Tibial artery (tissue), 4 donors: ENCODE measurements at regions not wholly inside any gene's neighbourhood (a gene's known extent, or its start where the extent isn't known, plus 50 kb on each side); places are given as distances from the start of the nearest gene placed in this dataset.

ENCODE experiments used
- DNase-seq, 2 donors: peaks; one replicate each; pipeline ENCODE4 v3.0.0-alpha.2; 2019
- H3K27ac ChIP-seq, 2 donors: fragments of 200-600 bp; sonication (generic) in 1 of 2; 1 replicate in 1 of 2; 2 replicates in 1 of 2; pipeline ENCODE4 v1.5.1; 2018 to 2019; ENCODE audit warnings: mild to moderate bottlenecking in 1 of 2
- H3K27me3 ChIP-seq, 2 donors: fragments of 200-600 bp; sonication (generic) in 1 of 2; one replicate each; pipeline versions ENCODE4 v1.5.1 to v1.6.0; 2016 to 2019
- H3K36me3 ChIP-seq, 3 donors: fragments of 200-600 bp; sonication (generic) in 2 of 3; one replicate each; pipeline ENCODE4 v1.5.1; 2016 to 2019; ENCODE audit warnings: mild to moderate bottlenecking in 2 of 3
- H3K4me1 ChIP-seq, 4 donors: fragments of 200-600 bp; sonication (generic) in 2 of 4; 1 replicate in 3 of 4; 2 replicates in 1 of 4; pipeline ENCODE4 v1.5.1; 2016 to 2019
- H3K4me3 ChIP-seq, 2 donors: fragments of 200-600 bp; sonication (generic) in 1 of 2; 1 replicate in 1 of 2; 2 replicates in 1 of 2; pipeline ENCODE4 v1.5.1; 2018 to 2019; ENCODE audit warnings: mild to moderate bottlenecking in 2 of 2
- H3K9me3 ChIP-seq, 3 donors: fragments of 200-600 bp; sonication (generic) in 1 of 3; one replicate each; pipeline ENCODE4 v1.5.1; 2016 to 2019
- intact Hi-C: fragments of 100-400 bp; cut with DNase I; formaldehyde crosslinking; loops from one replicate; pipeline ENCODE4 v1.15.0; 2023; ENCODE audit warnings: low total_unique reads
- TF ChIP-seq, protein P1 (sequence below), 2 experiments: fragments of 200-600 bp in 1 of 2; fragments of 450-650 bp in 1 of 2; IDR thresholded peaks; one replicate each; pipeline ENCODE4 v1.5.1; 2017 to 2019; ENCODE audit warnings: antibody characterized with exemption in 2 of 2, mild to moderate bottlenecking in 1 of 2, moderate library complexity in 1 of 2

DNA sequence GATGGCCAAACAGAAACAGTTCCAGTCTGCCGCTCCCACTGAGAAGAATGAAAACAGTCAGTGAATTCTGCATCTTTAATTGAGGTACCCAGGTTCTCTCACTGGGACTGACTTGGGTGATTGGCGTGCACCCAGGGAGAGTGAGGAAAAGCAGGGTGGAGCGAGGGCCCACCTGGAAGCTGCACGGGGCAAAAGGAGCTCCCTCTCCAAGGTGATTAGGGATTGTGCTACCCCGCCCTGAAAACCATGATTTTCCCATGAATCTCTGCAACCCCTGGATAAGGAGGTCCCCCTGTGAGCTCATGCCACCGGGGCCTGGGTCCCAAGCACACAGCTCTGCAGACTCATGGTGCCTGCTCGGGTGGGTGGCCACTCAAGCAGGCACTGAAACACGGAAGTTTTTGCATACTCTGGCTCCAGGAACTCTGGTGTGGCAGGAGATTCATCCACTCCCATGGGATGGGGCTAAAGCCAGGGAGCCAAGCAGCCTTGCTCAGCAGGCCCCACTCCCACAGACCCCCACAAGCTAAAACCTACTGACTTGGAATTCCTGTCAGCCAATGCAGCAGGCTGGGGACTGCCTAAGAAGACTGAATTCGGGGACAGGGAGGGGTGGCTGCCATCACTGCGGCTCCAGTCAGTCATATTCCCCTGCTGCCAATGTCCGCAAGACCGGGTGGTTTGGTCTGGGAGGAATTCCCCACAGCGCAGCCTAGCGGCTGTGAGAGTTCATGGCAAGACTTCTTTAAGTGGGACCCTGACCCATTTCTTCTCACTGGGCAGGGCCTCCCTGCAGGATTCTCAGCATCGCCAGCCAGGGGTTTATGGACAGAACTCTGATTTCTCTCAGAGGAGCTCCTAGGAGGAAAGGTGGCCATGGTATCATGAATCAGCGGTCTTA is 652.2 kb upstream of the RGMB start:
- TF ChIP-seq, protein P1, sequence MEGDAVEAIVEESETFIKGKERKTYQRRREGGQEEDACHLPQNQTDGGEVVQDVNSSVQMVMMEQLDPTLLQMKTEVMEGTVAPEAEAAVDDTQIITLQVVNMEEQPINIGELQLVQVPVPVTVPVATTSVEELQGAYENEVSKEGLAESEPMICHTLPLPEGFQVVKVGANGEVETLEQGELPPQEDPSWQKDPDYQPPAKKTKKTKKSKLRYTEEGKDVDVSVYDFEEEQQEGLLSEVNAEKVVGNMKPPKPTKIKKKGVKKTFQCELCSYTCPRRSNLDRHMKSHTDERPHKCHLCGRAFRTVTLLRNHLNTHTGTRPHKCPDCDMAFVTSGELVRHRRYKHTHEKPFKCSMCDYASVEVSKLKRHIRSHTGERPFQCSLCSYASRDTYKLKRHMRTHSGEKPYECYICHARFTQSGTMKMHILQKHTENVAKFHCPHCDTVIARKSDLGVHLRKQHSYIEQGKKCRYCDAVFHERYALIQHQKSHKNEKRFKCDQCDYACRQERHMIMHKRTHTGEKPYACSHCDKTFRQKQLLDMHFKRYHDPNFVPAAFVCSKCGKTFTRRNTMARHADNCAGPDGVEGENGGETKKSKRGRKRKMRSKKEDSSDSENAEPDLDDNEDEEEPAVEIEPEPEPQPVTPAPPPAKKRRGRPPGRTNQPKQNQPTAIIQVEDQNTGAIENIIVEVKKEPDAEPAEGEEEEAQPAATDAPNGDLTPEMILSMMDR (IDR thresholded peaks at IDR 0.05) = no peak
- H3K27ac ChIP-seq = no peak overlapping the region
- H3K9me3 ChIP-seq = no peaks in the 10 kb centered on the region
- H3K27me3 ChIP-seq = no peaks in the 10 kb centered on the region
- H3K4me1 ChIP-seq = no peaks in the 10 kb centered on the region
- no peak for DNase-seq
- intact Hi-C loops = no loop called here
- no peaks in the 10 kb centered on the region for H3K36me3 ChIP-seq
- H3K4me3 ChIP-seq = no peak overlapping the region

DNA sequence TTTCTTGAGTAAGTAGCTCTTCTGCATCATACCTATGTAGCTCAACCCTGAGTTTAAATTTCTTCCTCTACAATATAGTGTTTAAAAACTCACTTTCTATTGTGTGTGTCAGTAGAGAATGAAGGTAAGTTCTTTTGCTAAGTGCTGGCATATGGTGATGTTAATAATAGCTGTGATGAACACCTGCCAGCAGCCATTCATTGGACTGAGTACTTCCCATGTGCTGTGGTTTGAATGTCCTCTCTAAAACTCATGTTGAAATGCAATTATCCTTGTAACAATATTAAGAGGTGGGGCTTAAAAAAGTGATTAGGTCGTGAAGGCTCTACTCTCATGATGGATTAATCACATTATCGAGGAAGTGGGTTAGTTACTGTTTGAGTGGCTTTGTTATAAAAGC is 645.2 kb upstream of the RGMB start:
- Histone ChIP-seq H3K4me1 (no peaks in the 10 kb centered on the region), H3K27ac (no peak overlapping the region), H3K9me3 (no peaks in the 10 kb centered on the region), H3K27me3 (no peaks in the 10 kb centered on the region), H3K36me3 (no peaks in the 10 kb centered on the region), H3K4me3 (no peak overlapping the region)
- intact Hi-C loops = no loop called here
- TF ChIP-seq, protein P1 (IDR thresholded peaks at IDR 0.05) = no peak
- DNase-seq = no peak

DNA sequence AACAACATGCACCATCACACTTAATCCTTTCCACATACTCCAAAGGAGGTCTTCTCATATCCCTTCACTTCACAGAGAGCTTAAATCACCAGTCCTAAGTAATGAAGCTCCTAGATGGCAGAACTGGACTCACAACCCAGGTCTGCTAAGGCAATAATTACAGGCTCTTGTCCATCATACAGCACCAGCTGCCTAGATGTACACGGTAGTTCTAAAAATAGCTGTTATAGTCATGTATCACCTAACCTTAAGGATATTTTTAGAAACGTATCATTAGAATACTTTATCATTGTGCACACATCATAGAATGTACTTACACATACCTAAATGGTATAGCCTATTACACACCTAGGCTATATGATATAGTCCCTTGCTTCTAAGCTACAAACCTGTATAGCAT is 644.6 kb upstream of the RGMB start:
- Histone ChIP-seq H3K4me3 (no peak overlapping the region), H3K36me3 (no peaks in the 10 kb centered on the region), H3K9me3 (no peaks in the 10 kb centered on the region), H3K27me3 (no peaks in the 10 kb centered on the region), H3K27ac (no peak overlapping the region), H3K4me1 (no peaks in the 10 kb centered on the region)
- TF ChIP-seq, protein P1 (IDR thresholded peaks at IDR 0.05) = no peak
- intact Hi-C loops = no loop called here
- no peak for DNase-seq

DNA sequence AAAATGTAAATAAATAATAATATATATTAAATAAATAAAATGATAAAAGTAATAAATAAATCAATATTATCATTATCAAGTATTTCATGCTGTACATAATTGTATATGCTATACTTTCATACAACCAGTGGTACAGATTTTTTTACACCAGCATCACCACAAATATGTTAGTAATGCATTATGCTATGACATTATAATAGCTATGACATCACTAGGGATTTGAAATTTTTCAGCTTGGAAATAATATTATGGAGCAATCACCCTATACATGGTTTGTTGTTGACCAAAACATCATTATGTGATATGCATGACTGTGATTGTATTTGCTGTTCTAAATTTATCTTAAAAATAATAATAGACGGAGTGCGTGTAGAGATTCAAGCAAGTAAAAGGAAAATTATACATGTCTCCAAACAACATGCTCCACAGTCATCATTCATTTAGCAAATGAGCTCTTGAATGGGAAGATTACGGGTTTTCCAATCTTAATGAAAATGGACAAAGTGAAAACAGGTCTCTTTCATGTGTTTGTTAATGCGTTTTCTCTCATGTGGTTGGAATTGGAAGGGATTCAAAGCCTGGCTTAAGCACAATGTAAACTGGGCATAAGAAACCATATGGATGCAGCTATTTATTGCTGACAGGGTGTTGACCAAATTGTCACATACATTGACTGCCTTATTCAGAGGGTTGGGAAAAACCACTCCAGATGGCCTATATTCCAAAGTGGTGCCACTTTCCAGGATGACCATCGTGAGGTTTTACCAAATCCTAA is 643.0 kb upstream of the RGMB start:
- TF ChIP-seq, protein P1 (IDR thresholded peaks at IDR 0.05) = no peak
- DNase-seq = no peak
- Histone ChIP-seq H3K36me3 (no peaks in the 10 kb centered on the region), H3K4me1 (no peaks in the 10 kb centered on the region), H3K27ac (no peak overlapping the region), H3K4me3 (no peak overlapping the region), H3K9me3 (no peaks in the 10 kb centered on the region), H3K27me3 (no peaks in the 10 kb centered on the region)
- intact Hi-C loops = no loop called here

DNA sequence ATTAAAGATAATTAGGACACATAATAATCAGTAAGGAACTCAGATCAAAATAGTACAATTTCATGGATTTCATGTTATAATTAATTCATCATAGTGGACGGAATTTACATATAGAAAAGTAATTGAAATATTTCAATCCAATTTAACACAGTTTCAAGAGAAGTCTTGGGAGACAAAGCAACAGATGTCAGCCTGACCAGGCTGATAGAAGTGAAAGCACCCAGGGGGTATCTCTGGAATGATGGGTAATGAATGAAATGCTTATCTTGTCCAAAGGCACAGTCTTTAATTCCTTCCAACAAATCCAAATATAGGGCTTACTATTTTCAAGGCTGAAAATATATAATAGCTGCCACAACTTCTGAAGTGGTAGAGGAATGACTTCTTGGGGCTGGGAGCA is 629.3 kb upstream of the RGMB start:
- no peaks in the 10 kb centered on the region for H3K27me3 ChIP-seq
- H3K4me3 ChIP-seq = no peak overlapping the region
- no peak for DNase-seq
- intact Hi-C loops = no loop called here
- H3K27ac ChIP-seq = no peak overlapping the region
- no peaks in the 10 kb centered on the region for H3K4me1 ChIP-seq
- H3K9me3 ChIP-seq = no peaks in the 10 kb centered on the region
- TF ChIP-seq, protein P1 (IDR thresholded peaks at IDR 0.05) = no peak
- no peaks in the 10 kb centered on the region for H3K36me3 ChIP-seq
